DMS53 treated with DMSO at 0.1 percent for 48 hours (cell line): ENCODE measurements at regions not wholly inside any gene's neighbourhood (a gene's known extent, or its start where the extent isn't known, plus 50 kb on each side); places are given as distances from the start of the nearest gene placed in this dataset.
"Not testable (repeated sequence)": the region's sequence is repeated elsewhere in the genome, so short reads cannot be mapped to it uniquely, and the experiment has no call there.

Source experiments
- DNase-seq: peaks from one replicate; lab custom pipeline; 2025; ENCODE audit not compliant: unreplicated experiment; lab: John Stamatoyannopoulos, UW

DNA sequence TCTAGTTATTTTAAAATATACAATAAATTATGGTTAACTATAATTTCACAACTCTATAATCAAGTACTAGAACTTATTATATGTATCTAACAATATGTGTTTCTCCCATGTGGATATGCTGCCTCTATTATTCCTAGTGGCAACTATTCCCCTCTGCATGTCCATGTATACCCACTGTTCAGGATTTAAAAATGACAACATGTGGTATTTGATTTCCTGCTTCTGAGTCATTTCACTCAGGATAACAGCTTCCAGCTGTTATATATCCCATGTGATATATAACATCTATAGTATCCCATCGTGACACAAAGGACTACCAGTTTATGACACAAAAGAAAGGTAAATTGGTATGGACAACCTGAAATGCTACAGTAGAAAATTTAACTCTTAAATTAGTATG lies 167.4 kb upstream of the TACR3 start:
- DNase-seq: no peak

DNA sequence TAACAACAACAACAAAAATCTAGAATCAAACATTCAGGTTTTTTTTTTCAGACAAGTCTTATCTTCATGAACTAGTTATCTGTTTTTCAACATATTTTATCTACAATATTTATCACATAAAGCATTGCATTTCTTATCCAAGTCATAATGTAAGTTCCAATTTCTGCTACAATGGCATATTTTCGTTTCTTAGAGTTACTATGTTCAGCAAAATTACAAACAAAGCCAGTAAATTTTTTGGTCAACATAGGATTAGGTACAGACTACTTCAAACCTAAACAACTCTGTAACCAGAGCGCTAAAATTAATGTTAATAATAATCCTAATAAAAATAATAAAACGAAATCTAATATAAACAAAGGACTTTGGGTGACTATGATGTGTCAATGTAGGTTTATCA lies 165.4 kb upstream of the TACR3 start:
- no peak for DNase-seq

DNA sequence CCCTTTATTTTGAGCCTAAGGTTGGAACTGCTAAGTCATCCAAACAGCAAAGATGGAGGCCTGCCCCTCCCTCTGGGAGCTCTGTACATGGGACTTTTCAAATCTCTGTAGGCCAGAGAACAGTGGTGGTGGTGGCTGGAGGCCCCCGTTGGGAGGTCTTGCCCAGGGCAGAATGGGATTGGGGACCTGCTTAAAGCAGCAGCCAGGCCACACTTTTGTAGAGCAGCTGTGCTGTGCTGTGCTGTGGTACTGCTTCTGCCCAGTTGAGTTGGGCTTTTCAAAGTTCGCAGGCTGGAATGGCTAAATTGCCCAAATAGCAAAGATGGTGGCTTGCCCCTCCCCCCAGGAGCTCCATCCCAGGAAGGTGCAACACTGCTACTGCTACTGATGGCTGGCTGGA lies 147.5 kb upstream of the TACR3 start:
- no peak for DNase-seq

DNA sequence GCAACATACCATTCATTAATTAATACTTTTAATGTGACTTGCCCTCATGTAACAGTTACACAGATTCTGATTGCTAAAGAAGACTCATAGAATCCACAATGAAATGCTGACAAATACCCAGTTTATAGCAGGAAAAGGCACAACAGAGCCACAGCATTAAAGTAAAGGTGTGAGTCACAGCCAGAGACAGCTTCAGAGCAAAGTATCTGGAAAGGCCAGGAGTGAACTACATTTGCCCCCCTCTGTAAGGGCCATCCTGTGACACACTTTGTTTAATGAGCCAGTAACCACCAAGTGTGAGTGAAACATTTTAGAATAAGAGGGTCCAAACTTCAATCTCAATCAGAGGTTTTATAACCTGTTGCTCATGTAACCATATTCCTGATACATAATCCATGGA lies 133.8 kb upstream of the TACR3 start:
- no peak for DNase-seq

DNA sequence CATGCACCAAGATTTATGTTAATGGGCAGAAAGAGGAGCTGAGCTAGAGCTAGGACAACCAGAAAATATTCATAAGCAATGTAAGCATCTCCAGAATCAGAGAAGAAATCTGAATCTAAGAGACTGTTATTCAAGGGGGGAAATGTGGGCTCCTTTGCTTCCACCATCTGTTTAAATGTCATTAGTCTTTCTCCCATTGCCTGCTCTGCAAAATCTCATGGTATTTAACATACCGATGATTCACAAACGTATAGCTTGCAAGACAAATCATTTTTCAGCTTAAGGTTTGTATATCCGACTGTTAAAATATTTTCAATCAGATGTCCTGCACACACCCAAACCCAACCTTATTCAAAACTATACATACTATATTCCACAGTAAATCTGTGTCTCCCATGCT lies 133.4 kb upstream of the TACR3 start:
- no peak for DNase-seq

DNA sequence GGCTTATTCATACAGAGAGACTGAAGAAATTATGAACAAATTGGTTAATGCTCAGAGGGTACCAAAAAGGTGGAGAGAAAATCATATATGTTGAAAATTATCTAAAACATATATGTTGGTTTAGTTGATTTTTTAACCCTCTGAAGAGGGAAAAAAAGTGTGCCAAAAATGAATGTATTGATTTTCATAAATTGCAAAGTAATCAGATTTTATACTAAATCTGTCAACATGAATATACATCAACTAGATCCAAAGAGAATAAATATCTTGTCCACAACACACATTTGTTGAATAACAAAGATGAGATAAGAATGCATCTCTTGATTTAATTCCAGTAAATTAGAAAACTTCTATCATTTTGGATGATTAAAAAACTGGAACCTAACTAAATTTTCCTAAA lies 125.3 kb upstream of the TACR3 start:
- no peak for DNase-seq

DNA sequence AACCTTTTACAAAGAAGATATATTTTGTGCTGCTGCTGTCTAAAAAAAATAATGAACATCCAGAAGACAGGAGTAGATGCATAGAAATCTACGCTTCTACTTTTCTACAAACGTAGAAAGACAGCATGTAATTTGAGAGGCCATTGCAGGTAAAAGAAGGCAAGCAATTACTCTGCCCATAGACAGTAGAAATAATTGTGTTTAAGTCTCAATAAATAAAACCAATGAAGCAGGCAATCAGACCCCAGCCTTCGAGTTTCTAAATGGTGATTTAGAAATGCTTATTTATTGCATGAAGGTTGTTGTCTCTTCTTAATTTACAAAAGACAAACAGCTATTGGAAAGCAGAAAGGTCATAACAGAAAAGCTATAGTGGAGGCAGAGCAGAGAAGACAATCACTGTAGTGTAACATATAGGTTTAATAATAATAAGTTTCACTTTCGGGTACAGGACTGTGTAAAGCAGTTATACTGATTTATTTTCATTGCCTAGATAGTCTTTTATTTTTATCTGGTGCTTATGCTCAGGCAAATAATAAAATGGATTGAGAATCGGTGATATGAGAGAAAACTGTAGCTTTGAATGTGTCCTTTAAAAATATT lies 123.0 kb upstream of the TACR3 start:
- no peak for DNase-seq

DNA sequence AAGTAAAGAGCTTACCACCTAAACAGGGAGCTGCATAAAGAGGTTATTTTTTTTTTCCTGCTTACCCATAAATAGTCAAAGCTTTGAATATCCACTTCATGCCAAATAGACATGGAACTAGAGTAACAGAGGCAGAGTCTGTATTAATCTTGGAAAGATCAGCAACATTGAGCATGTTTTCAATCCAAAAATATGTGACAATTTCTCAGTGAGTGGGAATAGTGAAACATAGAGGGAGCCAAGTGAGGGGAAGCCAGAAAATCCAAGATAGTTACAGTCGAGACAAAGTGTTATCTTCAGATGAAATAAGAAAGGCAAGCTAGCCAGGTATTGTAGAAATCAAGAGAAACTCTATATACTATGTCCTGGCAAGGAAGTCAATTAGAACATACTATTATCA lies 122.3 kb upstream of the TACR3 start:
- no peak for DNase-seq

DNA sequence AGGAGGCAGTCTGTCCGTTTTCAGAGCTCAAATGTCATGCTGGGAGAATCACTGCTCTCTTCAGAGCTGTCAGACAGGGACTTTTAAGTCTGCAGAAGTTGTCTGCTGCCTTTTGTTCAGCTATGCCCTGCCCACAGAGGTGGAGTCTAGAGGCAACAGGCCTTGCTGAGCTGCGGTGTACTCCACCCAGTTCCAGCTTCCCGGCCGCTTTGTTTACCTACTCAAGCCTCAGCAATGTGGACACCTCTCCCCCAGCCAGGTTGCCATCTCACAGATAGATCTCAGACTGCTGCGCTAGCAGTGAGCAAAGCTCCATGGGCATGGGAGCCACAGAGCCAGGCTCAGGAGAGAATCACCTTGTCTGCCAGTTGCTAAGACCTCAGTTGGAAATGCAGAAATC lies 90.5 kb upstream of the TACR3 start:
- DNase-seq: not testable (repeated sequence)

DNA sequence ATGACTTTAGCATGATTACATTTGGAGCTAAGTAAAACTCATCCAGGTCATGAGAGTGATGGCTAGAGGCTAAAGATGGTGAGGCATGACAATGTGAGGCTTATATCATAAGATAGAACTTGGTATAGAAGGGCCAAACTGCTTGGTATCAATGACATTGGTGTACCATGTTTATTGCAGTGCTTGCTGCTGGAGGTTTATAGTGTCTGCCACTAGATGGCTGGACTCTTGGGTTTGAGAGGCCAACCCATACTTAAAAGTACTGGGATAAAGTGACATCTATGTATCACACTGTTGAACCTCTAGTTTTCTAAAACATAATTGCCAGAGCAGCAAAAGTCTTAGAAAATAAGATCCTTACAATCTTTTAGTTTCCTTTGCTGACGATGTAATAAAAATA lies 83.0 kb upstream of the TACR3 start:
- no peak for DNase-seq

DNA sequence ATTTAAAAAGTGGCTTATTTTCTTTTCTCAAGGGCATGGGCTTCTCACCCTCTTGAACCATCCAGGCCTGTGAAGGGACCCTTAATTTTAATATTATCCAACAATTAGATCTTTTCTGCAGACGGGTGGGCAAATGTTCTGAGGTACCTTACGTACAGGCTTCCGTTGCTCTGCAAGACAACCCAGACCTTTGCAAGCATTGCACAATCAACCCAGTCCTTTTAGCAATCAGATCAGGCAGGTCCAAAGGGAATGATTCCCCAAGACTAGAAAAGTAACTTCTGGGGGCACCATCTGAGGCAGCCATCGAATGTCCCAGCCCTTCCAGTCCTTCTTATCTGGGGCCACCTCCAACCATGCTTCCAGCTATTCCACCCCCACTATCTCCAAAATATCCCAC lies 67.3 kb upstream of the TACR3 start:
- no peak for DNase-seq

DNA sequence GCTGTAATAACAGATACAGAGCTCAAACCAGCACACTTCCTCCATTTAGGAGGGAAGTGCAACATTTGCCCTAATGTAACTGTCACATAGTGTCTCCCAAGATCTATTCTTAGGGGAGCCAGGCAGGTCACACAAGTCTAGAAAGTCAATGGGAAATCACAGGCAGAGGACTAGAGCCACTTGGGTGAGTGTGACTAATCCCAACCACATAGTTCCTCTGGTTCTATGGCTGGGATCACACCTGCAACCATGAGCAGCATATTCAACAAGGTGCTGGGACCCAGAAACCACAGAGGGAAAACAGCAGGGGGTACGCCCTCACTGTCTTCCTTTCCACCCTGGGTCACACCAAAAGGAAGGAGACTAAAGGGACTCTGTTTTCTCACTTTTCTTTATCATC lies 66.8 kb upstream of the TACR3 start:
- no peak for DNase-seq

DNA sequence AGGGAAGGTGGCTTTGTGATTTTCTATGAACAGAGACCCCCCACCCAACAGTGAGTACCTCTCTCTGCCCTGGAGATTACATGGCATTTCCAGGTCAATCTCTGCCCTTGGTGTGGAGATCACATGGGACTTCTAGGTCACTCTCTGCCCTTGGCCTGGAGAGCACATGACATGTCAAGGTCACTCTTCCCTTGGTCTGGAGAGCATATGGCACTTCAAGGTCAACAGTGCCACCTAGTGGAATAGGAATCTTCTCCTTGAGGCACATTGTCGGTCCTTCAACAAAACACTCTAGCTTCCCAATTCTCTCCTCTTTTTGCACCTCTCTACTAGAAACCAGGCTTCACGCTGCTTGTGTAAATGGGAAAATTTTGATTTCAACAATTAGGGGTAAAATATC lies 66.2 kb upstream of the TACR3 start:
- peak; percentile 58 for DNase-seq

DNA sequence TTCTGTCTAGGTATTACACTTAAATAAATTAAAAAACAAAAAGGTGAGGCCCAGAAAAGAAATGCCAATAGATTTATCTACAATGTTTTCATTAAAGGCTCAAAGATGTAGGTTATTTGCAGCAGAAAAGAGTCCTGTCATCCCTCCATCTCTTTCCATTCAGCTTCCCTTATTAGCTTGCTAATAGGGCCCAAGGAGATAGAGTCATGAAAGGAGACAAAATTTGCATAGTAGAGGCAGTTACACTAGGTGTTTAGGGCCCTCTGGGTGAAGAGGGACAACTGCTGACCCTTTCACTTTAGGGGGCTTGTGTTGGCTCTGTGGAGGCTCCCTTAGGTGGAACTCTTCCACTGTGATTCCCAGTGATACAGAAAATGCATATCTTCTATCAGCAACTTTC lies 58.4 kb upstream of the TACR3 start:
- DNase-seq: no peak

DNA sequence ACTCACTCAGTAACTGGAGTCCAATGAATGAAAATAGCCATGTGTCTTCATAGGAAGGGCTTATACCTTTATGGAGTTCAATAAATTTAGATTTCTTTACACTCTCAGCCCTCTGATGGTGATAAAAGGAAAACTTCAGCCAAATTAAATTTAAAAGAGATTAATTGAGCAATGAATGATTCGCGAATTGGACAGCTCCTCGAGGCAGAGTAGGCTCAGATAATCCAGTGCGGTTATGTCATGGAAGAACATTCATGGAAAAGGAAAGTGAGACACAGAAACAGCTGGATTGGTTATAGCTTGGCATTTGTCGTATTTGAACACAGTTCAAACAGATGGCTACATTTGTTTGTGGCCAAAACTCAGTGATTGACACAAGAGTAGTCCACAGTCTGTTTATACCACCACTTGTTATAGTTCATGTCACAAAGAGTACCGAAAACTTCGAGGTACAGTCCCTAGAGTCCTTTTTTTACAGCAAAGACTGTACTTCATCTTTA lies 54.6 kb upstream of the TACR3 start:
- DNase-seq: no peak

DNA sequence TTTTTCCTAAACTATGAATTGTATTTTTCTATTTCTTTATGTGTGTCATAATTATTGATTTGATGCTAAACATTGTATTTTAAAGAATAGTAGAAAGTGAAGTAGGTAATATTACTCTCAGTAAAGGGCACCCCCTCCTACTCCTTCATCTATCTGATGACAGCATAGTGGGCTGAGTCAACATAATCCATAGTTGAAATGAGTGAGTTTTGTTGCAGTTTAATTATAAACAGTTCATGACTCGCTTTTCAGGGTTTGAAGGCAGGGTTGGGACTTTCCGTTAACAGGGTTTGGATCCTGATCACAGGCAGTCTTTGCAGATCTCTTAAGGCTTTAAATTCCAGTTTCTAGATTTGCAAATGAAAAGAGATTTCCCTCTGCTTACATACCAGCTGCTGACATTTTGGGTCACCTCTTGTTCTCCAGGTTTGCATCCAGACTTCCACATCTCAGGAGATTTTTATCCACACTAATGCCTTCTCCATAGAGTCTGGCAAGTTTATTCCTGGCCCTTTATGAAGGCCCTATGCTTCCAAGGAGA lies 54.0 kb upstream of the TACR3 start:
- no peak for DNase-seq
